ENCODE measurements at regions not wholly inside any gene's neighbourhood (a gene's known extent, or its start where the extent isn't known, plus 50 kb on each side); places are given as distances from the start of the nearest gene placed in this dataset.

DNA sequence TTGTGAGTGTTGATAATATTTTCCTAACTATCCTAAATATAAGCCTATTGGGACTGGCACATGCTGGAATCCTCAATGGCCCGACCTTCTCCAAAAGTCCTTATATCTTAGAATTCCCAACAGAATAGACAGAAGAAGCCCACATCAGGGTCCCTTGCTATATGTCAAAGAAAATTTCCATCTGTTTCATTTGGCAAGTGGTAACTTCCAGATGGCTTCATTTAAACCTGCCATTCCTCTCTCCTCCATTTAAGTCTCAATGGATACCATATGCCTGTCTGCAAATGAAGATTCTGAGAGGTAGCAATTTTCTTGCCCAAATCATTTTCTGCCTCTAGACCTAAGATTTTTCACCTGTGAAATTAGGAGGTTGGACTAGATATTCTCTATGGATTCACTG, 73.1 kb upstream of the KCNA4 start:
- no peak for DNase-seq (ENCODE audit: extremely low read depth, low read depth)

GRCh38 chr11:30091246-30091645, 74.4 kb upstream of the KCNA4 start:
- DNase-seq (ENCODE audit: extremely low read depth, low read depth) = no peak

- DNase-seq (ENCODE audit: extremely low read depth, low read depth) = no peak
These were observed 74.9 kb upstream of the KCNA4 start for GRCh38 chr11:30091737-30092136.

GRCh38 chr11:30092518-30092917, 75.7 kb upstream of the KCNA4 start:
- DNase-seq (ENCODE audit: extremely low read depth, low read depth) = no peak

DNA sequence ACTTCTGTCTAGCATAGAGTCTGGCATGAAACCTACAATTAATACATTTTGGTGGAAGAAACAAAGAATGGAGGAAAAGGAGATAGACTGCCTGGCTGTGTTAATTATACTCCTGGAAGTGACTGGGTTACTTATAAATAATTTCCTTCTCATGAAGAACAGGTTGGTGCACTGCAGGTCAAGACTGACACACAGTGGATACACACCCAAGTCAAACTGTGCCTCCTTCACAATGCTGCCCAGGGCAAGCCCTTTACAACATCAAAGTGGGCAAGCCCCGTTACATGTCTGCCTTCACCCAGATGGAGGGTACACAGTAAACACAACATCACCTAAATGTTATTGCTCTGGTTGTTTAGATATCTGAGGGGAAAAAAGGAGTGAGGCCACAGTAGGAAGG, 83.7 kb upstream of the KCNA4 start:
- no peak for DNase-seq (ENCODE audit: extremely low read depth, low read depth)

- no peak for DNase-seq (ENCODE audit: extremely low read depth, low read depth)
These were observed 89.7 kb upstream of the KCNA4 start for GRCh38 chr11:30106222-30107181.

- DNase-seq (ENCODE audit: extremely low read depth, low read depth) = peak; percentile 85
These were observed 91.1 kb upstream of the KCNA4 start for GRCh38 chr11:30107899-30108298.

- no peak for DNase-seq (ENCODE audit: extremely low read depth, low read depth)
These were observed 92.9 kb upstream of the KCNA4 start for GRCh38 chr11:30109774-30110173.

DNA sequence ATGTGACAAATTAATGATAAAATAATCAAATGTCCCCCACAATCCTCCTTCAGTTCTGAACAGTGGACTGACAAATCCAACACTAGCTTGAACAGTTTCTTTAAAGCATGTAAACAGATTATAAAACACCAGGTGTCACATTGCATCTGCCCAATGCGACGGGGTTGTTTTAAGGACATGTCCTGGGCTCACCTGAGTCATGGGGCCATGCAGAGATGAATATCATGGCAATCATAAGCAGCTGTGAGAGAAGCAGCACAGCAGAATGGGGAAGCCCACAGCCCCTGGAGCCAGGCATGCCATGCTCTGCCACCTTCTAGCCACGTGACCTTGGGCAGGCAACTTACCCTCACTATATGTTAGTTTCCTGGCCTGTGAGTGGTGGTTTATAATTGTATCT, 93.9 kb upstream of the KCNA4 start:
- no peak for DNase-seq (ENCODE audit: extremely low read depth, low read depth)

DNA sequence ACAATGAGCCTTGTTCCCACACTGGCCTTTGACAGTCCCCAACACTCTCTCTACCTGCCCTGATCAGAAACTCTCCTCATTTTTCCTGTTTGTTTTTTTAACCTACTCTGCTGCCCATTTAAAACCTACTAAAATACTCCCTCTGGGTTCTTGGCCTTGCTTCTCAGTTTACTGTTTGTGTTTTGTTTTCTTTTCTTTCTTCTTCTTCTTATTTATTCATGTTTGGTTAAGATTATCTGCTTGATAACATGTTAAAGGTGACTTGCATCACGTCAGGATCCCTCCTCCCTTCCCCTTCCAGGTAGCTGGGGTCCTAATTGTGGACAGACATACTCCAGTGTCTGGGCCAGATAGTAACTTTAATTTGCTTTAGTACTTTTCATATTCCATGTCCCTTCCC, 95.0 kb upstream of the KCNA4 start:
- DNase-seq (ENCODE audit: extremely low read depth, low read depth) = no peak

DNA sequence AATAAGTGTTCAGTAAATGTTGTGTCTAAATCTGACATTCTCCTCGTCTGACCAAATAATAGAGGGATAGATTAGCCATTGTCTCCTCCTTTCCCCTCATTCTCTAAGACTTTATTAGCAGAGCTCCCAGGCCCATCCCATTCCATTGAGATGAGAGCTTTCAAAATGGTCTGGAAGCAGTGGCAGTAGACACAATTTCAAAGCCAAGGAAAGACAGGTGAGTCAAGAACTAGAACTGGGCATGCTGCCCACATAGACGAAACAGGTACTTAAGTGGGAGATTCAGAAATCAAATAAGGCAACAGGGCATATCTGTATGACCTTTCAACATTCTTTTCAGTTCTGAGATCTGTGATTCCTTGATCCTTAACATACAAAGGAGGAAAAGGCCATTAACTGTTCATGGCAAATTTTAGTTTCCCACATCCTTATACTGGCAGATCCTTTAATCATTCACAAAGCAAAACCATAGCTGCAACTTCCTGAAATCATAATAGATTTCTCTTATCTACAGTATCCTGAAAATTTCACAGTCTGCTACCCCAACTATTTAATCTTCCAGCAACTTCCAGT, 96.6 kb upstream of the KCNA4 start:
- no peak for DNase-seq (ENCODE audit: extremely low read depth, low read depth)

- no peak for DNase-seq (ENCODE audit: extremely low read depth, low read depth)
These were observed 99.7 kb upstream of the KCNA4 start for GRCh38 chr11:30116512-30116911.

DNA sequence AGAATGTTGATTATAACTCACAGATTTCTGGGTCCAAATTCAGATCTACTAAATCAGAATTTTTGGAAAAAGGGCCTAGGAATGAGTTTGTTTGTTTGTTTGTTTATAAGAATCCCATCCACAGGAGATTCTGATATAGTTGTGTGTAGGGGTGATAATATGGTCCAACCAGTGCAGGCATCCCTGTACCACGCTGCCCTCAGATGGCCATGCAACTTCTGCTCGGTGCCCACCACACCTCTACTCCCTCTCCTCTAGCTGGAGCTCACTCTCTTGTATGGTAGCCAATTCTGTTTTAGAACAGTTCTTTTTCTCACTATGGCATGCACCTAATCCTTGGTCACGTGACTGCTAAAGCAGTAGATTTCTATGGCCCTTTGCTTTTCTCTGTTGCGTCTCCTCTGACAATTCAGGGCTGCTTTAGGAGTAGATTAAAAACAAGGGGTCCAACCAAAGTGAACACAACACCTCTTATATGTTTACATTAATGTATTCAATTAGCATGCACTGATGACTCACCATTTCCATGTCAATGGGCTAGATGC, 103.3 kb upstream of the KCNA4 start:
- no peak for DNase-seq (ENCODE audit: extremely low read depth, low read depth)

GRCh38 chr11:30125456-30125855, 105.4 kb upstream of the FSHB start:
- DNase-seq (ENCODE audit: extremely low read depth, low read depth) = no peak

GRCh38 chr11:30128269-30128932, 102.4 kb upstream of the FSHB start:
- peak; percentile 30 for DNase-seq (ENCODE audit: extremely low read depth, low read depth)

- DNase-seq (ENCODE audit: extremely low read depth, low read depth) = no peak
These were observed 99.3 kb upstream of the FSHB start for GRCh38 chr11:30131535-30131934.

DNA sequence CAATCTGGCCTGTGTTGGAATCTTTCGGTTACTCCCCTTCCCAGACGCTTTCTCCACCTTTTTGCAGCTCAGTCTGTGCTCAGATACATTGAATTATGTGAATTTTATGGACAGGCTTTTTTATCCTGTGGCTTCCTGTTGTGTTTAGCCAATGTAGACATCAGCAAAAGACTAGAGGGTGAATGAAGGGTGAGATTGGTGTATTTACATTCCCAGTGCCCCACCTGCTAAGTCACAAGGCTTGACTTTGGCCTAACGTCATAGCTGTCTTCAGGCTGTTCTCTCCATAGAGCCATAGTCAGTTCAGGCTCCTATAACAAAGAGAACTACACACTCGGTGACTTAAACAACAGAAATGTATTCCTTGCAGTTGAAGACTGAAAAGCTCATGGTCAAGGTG, 97.5 kb upstream of the FSHB start:
- DNase-seq (ENCODE audit: extremely low read depth, low read depth) = no peak

DNA sequence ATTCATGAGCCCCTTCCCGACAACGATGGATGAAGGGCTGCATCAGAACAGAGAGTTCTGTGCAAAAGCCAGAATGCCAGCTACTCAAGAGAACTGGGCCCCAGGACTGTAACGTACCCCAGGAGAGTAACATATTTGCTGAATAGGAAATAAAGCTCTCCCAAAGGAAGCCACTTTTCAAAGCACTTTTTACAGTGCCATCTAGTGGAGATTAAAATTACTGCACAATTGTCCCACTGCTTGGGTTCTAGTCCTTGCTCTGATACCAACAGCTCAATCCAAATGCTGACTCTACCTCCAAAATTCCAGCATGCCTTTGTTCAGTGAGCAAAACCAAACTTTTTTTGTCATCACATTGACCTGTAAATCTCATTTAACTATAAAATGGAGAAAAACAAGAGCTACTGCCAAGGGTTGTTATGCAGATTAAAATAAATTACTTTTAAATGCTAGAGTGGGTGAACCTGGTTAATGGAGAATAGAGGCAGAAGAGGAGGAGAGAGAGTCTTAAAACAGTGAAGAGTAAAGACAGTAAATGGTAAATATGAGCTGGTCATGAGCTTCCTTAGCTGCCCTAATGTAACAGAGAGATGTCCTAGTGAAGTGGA, 87.6 kb upstream of the FSHB start:
- peak; percentile 55 for DNase-seq (ENCODE audit: extremely low read depth, low read depth)

GRCh38 chr11:30147293-30147692, 83.5 kb upstream of the FSHB start:
- no peak for DNase-seq (ENCODE audit: extremely low read depth, low read depth)

DNA sequence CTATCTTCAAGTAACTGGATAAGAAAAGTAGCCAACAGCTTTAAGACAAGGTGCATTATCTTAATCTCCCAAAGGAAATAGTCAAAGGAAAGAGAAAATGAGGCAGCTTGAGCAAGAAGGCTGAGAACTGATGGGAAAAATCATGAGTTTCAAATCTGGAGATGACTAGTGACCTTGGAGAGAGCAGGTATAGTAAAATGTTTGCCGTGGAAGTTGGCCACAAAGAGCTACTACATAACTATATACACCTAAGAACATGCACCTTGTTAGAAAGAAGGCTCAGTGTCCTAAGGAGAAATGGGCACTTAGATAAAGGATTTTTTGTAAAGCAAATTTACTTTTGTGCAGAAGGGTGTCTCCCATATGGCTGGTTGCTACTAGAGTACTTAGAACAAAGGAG, 80.8 kb upstream of the FSHB start:
- DNase-seq (ENCODE audit: extremely low read depth, low read depth) = no peak

- no peak for DNase-seq (ENCODE audit: extremely low read depth, low read depth)
These were observed 80.4 kb upstream of the FSHB start for GRCh38 chr11:30150425-30150824.
